Left kidney (tissue), 1 donor: ENCODE measurements at regions not wholly inside any gene's neighbourhood (a gene's known extent, or its start where the extent isn't known, plus 50 kb on each side); places are given as distances from the start of the nearest gene placed in this dataset.

Experiments used
- DNase-seq: peaks from one replicate; pipeline ENCODE4 v3.0.0-alpha.2; 2013

DNA sequence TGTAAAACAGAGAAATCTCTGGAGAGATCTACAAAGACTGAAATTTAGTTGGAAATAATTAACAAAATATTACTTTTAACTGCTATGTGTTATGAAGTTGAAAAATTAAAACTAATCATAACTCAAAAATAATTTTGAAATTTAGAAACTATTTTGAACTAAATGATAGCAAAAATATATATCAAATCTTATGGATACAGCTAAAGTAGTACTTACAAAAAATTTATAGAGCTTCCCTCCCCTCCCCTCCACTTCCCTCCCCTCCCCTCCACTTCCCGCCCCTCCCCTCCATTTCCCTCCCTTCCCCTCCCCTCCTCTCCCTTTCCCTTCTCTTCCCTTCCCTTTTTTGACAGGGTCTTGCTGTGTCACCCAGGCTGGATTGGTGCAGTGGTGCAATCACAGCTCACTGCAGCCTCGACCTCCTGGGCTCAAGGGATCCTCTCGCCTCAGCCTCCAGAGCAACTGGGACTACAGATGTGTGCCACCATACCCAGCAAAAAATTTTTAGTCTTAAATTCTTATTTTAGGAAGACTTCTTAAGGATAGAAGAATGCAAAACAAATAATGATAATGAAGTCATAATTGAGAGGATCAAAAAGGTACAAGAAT lies 87.2 kb upstream of the RGS17 start:
- no peak for DNase-seq

GRCh38 chr6:153216789-153217188 lies 85.7 kb upstream of the RGS17 start:
- DNase-seq = no peak

DNA sequence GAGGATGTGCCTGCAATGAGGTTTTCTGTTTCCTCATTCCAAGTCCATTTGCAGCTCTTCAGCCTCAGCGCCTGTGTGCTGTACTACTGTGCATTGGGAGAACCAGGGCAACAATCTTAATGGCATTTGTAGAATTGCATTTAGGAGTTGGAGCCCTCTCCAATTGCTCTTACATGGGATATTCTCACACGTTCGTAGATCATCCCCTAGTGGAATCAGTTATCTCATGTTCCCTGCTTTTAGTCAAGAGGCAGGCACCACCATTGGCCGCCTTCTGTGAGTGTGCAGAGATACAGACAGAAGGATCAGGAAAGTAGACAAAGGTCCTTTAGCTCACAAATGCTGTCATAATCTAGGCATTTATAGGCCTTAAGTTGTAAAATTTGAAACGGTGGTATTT lies 84.2 kb upstream of the RGS17 start:
- DNase-seq = no peak

GRCh38 chr6:153214436-153214835 lies 83.4 kb upstream of the RGS17 start:
- no peak for DNase-seq

DNA sequence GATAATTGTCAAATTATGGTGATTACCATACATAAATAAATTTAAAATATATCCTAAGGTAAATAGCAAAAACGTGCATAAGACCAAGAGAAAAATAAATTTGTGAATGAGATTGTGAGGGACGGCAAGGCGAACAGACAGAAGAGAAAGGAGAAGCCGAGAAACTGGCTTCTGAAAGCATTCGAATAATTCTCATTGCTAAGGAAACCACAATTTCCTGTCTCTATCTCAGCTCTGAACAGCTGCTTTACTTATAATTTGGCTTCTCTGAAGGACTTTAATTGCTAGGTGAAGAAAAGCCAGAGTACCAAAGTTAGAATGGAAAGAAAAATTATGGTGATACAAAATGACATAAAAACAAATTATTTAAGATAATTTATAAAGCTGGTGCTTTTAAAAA lies 79.0 kb upstream of the RGS17 start:
- DNase-seq = no peak

- DNase-seq = no peak
These were observed 77.6 kb upstream of the RGS17 start for GRCh38 chr6:153208706-153209105.

DNA sequence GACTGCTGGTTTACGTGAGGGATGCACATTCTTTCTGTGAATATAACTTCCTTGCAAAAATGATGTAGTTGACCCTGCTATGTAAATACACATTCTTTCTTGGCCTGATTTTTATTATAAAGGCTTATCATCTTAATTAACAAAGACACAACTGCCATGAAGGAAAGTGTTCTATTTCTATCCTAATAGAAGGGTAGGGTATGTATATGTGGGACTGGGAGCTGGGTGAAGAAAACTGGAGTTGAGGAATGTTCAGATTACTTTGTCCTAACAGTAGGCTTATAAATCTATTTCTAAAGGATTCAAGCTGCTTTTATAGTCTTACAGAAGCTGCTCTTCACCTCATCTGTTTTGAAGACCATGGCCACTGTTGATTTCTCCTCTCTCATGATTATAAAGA lies 76.5 kb upstream of the RGS17 start:
- DNase-seq = no peak

DNA sequence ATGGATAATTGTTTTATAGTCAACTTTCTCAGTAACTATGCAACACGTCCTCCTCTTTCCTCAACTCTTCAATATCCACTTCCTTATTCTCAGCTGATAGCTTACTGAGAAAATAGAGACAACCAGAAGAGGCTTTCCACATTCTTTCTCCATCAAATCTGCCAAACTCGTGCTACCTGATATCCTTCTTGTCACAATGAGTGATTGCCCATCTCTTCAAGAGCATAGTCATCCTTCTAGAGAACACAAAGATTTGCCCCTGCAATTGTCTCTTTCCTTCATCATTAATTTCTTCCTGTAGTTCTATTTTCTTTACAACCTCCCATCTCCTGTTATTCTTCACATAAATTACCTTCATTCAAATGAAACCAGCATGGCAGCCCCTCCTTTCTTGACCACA lies 75.9 kb upstream of the RGS17 start:
- DNase-seq = peak; percentile 53

GRCh38 chr6:153192943-153193885 lies 62.1 kb upstream of the RGS17 start:
- DNase-seq = no peak

DNA sequence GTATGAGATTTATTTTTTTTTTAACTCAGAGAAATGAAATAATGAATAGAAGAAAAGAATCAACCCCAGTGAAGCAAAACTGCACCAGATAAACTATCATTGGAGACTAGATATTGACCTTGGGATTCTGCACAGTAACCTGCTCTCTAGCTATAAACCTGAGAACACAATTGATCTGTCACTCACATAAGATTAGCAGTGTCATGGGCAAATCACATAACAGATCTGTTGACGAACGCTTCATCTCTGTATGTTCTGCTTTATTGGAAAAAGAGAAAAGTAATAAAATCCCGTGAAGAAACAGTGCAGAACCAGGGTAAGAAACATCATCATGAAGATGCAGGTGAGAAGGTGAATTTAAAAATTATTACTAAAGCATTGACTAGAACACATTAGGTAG lies 52.8 kb upstream of the RGS17 start:
- DNase-seq = no peak
